Osteoblast (primary cell): ENCODE measurements at regions not wholly inside any gene's neighbourhood (a gene's known extent, or its start where the extent isn't known, plus 50 kb on each side); places are given as distances from the start of the nearest gene placed in this dataset.

Experiments
- DNase-seq: peaks from one replicate; pipeline ENCODE4 v3.0.0; 2011; ENCODE audit warnings: low spot score, mixed read lengths; ENCODE audit not compliant: insufficient read length; ENCODE audit errors: missing footprints
- H2AFZ ChIP-seq: 2 replicates; pipeline ENCODE4 v1.6.0; 2011; ENCODE audit warnings: mild to moderate bottlenecking, low read length
- H3K27ac ChIP-seq: 2 replicates; pipeline ENCODE4 v1.5.1; 2011; ENCODE audit warnings: mild to moderate bottlenecking, low read depth, low read length, moderate library complexity
- H3K27me3 ChIP-seq: 2 replicates; pipeline ENCODE4 v1.6.0; 2012; ENCODE audit warnings: mild to moderate bottlenecking, control low read depth, inconsistent platforms, low read length, moderate library complexity; ENCODE audit not compliant: insufficient read depth
- H3K36me3 ChIP-seq: 2 replicates; pipeline ENCODE4 v1.5.1; 2011; ENCODE audit warnings: mild to moderate bottlenecking, low read length, control low read depth, moderate library complexity; ENCODE audit not compliant: insufficient read depth
- H3K4me1 ChIP-seq: 2 replicates; pipeline ENCODE4 v1.5.1; 2011; ENCODE audit warnings: mild to moderate bottlenecking, low read length, control low read depth, moderate library complexity; ENCODE audit not compliant: insufficient read depth
- H3K4me2 ChIP-seq: 2 replicates; pipeline ENCODE4 v1.6.0; 2011; ENCODE audit warnings: mild to moderate bottlenecking, low read length; ENCODE audit not compliant: insufficient read depth
- H3K4me3 ChIP-seq: fragments of 200-600 bp; sonication (generic); 3 replicates; pipeline ENCODE4 v1.5.1; 2012; ENCODE audit warnings: mild to moderate bottlenecking, low read length, inconsistent platforms; ENCODE audit not compliant: insufficient read depth
- H3K79me2 ChIP-seq: 2 replicates; pipeline ENCODE4 v1.6.0; 2012; ENCODE audit warnings: mild to moderate bottlenecking, low read length, control low read depth, inconsistent platforms; ENCODE audit not compliant: insufficient read depth
- H3K9me3 ChIP-seq: 2 replicates; pipeline ENCODE4 v1.5.1; 2011; ENCODE audit warnings: low read depth, low read length, control low read depth
- H4K20me1 ChIP-seq: 2 replicates; pipeline ENCODE4 v1.6.0; 2012; ENCODE audit warnings: mild to moderate bottlenecking, low read length, control low read depth; ENCODE audit not compliant: insufficient read depth
- CTCF ChIP-seq: IDR thresholded peaks from 2 replicates; pipeline ENCODE4 v1.5.1; 2011; ENCODE audit warnings: mild to moderate bottlenecking, low read depth, low read length, moderate library complexity; ENCODE audit errors: extremely low read depth

- H3K79me2 ChIP-seq: no peaks in the 10 kb centered on the region
- no peak overlapping the region for H3K4me3 ChIP-seq
- H3K4me1 ChIP-seq: no peaks in the 10 kb centered on the region
- no peak overlapping the region for H2AFZ ChIP-seq
- no peak overlapping the region for H3K27ac ChIP-seq
- no peaks in the 10 kb centered on the region for H4K20me1 ChIP-seq
- H3K36me3 ChIP-seq: no peaks in the 10 kb centered on the region
- H3K9me3 ChIP-seq: no peaks in the 10 kb centered on the region
- no peak overlapping the region for H3K4me2 ChIP-seq
- DNase-seq: no peak
- H3K27me3 ChIP-seq: no peaks in the 10 kb centered on the region
- TF ChIP-seq CTCF: no peak
Observed at GRCh38 chr13:60716313-60716712, 319.3 kb downstream of the TDRD3 start.

DNA sequence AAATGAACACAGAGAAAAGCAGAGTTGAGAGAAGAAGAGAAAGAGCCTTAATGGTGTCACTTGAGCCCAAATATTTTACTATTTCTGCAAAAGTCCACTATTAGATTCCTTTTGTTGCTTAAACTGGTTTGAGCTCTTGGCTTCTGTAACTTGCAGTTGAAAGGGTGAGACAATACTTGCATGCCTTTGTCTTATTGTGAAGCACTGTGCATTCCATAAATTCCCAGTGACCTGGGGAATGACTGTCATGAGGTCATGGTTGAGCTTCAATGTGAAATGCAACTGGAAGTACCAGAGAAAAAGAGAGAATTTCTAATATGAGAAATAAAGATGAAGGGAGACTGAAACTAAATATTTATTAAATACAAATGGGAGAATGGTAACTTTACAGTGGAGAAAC, 310.9 kb downstream of the TDRD3 start:
- H3K27ac ChIP-seq: no peak overlapping the region
- no peaks in the 10 kb centered on the region for H3K79me2 ChIP-seq
- H3K9me3 ChIP-seq: no peaks in the 10 kb centered on the region
- no peak for TF ChIP-seq CTCF
- H2AFZ ChIP-seq: no peak overlapping the region
- H3K4me2 ChIP-seq: no peak overlapping the region
- no peaks in the 10 kb centered on the region for H4K20me1 ChIP-seq
- DNase-seq: no peak
- H3K4me1 ChIP-seq: no peaks in the 10 kb centered on the region
- H3K4me3 ChIP-seq: no peak overlapping the region
- no peaks in the 10 kb centered on the region for H3K27me3 ChIP-seq
- no peaks in the 10 kb centered on the region for H3K36me3 ChIP-seq

- no peaks in the 10 kb centered on the region for H4K20me1 ChIP-seq
- no peaks in the 10 kb centered on the region for H3K9me3 ChIP-seq
- no peak overlapping the region for H3K27ac ChIP-seq
- DNase-seq: peak; percentile 3
- no peak for TF ChIP-seq CTCF
- H3K27me3 ChIP-seq: no peaks in the 10 kb centered on the region
- H3K4me3 ChIP-seq: no peak overlapping the region
- no peak overlapping the region for H2AFZ ChIP-seq
- H3K79me2 ChIP-seq: no peaks in the 10 kb centered on the region
- H3K36me3 ChIP-seq: no peaks in the 10 kb centered on the region
- H3K4me1 ChIP-seq: no peaks in the 10 kb centered on the region
- no peak overlapping the region for H3K4me2 ChIP-seq
Observed at GRCh38 chr13:60701895-60702294, 304.9 kb downstream of the TDRD3 start.

DNA sequence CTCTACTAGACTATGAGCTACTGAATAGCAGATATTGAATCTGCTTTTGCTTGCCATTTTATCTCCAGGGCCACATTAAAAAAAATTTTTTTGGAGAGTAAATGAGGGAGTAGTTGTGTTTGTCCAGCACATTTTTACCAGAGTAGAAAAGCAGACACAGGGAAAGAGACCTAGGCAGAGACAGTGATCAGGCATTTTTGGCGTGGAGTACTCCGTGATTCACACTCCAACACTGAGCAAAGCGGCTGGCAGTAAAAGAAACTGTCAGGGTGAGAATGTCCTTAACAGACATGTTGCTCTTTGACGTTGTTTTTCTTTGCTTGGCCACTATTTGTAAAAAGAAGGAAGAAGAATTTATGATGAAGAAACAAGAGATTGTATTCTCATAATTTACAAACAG, 304.0 kb downstream of the TDRD3 start:
- no peak for TF ChIP-seq CTCF
- no peaks in the 10 kb centered on the region for H4K20me1 ChIP-seq
- H3K4me3 ChIP-seq: no peak overlapping the region
- H3K27me3 ChIP-seq: no peaks in the 10 kb centered on the region
- H2AFZ ChIP-seq: no peak overlapping the region
- no peaks in the 10 kb centered on the region for H3K79me2 ChIP-seq
- H3K36me3 ChIP-seq: no peaks in the 10 kb centered on the region
- H3K27ac ChIP-seq: no peak overlapping the region
- no peaks in the 10 kb centered on the region for H3K9me3 ChIP-seq
- H3K4me2 ChIP-seq: no peak overlapping the region
- no peaks in the 10 kb centered on the region for H3K4me1 ChIP-seq
- no peak for DNase-seq
